Upper lobe of right lung (tissue), 1 donor: ENCODE measurements at regions not wholly inside any gene's neighbourhood (a gene's known extent, or its start where the extent isn't known, plus 50 kb on each side); places are given as distances from the start of the nearest gene placed in this dataset.

ENCODE experiments used
- ATAC-seq: fragments of 200-7000 bp; cut with Tn5 transposase; one replicate; pipeline ENCODE4 v1.9.1; 2020; ENCODE audit warnings: mild to moderate bottlenecking, moderate library complexity
- DNase-seq: peaks from one replicate; pipeline ENCODE4 v3.0.0-alpha.2; 2020
- H3K27ac ChIP-seq: fragments of 200-600 bp; one replicate; pipeline ENCODE4 v1.8.0; 2022
- H3K27me3 ChIP-seq: fragments of 200-600 bp; one replicate; pipeline ENCODE4 v1.8.0; 2022; ENCODE audit warnings: mild to moderate bottlenecking
- H3K36me3 ChIP-seq: fragments of 200-600 bp; one replicate; pipeline ENCODE4 v1.8.0; 2022
- H3K4me1 ChIP-seq: fragments of 200-600 bp; one replicate; pipeline ENCODE4 v1.8.0; 2022
- H3K4me3 ChIP-seq: fragments of 200-600 bp; one replicate; pipeline ENCODE4 v1.8.0; 2022; ENCODE audit warnings: mild to moderate bottlenecking
- H3K9me3 ChIP-seq: fragments of 200-600 bp; one replicate; pipeline ENCODE4 v1.8.0; 2022
- intact Hi-C: fragments of 100-400 bp; cut with DNase I; formaldehyde crosslinking; loops from one replicate; pipeline ENCODE4 v1.11.0; 2022
- TF ChIP-seq, protein P1 (sequence below): fragments of 200-600 bp; IDR thresholded peaks from one replicate; pipeline ENCODE4 v1.8.0; 2022; ENCODE audit warnings: antibody characterized with exemption
- donor health status: DM: no; HTN: yes; CAD: no; lungs with severe emphysema.

DNA sequence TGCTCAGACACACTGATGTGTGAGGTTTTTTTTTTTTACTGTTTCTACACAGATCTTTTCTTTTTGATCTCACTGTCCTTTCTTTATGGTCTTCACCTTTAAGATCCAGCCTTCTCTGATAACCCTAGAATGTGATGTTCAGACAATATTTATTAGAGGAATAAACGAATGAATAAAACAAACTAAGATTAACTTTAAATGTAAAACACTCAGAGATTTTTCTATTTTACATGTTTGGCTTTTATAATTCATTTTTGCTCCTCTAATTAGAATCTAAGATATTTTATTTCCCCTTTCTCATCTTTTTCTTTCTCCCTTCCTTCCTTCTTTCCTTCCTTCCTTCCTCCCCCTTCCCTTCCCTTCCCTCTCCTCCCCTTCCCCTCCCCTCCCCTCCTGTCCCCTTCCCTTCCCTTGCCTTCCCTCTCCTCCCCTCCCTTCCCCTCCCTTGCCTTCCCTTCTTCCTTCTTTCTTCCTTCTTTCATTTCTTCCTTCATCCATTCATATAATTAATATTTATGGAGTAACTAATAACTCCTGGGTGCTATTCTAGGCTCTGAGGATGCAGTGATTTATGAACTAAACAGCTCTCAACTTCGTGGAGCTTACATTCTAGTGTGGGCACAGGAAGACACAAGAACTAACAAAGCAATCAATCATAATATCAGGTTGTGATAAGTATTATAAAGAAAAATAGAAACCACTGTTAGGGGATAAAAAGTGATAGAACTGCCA, 133.5 kb upstream of the TSHZ2 start:
- Histone ChIP-seq H3K4me3 (no peak overlapping the region), H3K9me3 (no peaks in the 10 kb centered on the region), H3K27ac (no peak overlapping the region), H3K27me3 (no peaks in the 10 kb centered on the region), H3K36me3 (no peaks in the 10 kb centered on the region), H3K4me1 (no peaks in the 10 kb centered on the region)
- TF ChIP-seq, protein P1, sequence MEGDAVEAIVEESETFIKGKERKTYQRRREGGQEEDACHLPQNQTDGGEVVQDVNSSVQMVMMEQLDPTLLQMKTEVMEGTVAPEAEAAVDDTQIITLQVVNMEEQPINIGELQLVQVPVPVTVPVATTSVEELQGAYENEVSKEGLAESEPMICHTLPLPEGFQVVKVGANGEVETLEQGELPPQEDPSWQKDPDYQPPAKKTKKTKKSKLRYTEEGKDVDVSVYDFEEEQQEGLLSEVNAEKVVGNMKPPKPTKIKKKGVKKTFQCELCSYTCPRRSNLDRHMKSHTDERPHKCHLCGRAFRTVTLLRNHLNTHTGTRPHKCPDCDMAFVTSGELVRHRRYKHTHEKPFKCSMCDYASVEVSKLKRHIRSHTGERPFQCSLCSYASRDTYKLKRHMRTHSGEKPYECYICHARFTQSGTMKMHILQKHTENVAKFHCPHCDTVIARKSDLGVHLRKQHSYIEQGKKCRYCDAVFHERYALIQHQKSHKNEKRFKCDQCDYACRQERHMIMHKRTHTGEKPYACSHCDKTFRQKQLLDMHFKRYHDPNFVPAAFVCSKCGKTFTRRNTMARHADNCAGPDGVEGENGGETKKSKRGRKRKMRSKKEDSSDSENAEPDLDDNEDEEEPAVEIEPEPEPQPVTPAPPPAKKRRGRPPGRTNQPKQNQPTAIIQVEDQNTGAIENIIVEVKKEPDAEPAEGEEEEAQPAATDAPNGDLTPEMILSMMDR: no peak
- ATAC-seq (no peak), DNase-seq (no peak)
- intact Hi-C loops: no loop called here

DNA sequence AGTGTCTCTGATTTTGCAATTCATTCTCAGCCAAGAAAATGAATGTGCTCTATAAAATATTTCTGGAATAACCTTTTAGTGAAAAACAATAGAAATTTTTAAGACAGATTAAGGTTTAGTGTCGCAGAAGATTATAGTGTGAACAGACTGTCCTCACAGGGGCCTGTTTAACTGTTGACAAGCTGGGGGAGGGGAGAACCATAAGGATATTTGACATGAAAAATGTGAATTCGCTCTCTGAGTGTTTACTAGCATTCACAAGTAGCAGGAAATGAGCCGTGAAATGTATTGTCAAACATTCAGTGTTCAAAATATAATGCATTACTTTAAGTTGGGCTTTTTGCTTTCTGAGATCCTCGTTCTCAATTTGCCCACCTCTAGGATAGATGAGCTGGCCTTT, 134.8 kb upstream of the TSHZ2 start:
- Histone ChIP-seq H3K27me3 (no peaks in the 10 kb centered on the region), H3K4me3 (no peak overlapping the region), H3K4me1 (no peaks in the 10 kb centered on the region), H3K9me3 (no peaks in the 10 kb centered on the region), H3K27ac (no peak overlapping the region), H3K36me3 (no peaks in the 10 kb centered on the region)
- ATAC-seq (no peak), DNase-seq (no peak)
- TF ChIP-seq, protein P1: no peak
- intact Hi-C loops: no loop called here

DNA sequence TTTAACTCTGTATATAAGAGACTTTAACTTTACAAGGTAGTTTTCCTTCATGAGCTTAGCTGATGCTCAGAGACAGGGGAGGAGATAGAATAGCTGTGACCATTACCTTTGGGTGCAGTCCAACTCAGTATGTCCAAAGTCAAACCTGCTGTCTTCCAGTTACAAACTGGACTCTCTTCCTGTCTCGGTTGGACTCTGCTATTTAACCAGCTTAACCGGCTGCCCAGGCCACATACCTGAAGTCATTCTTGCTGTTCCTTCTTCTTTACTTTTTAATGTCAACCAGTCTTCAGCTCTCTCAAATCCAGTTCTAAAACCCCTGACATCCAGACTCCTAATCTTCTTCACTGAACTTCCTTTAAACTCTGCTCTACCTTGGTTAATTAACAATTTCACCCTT, 138.3 kb upstream of the TSHZ2 start:
- ATAC-seq: no peak
- Histone ChIP-seq H3K4me1 (no peaks in the 10 kb centered on the region), H3K27ac (no peak overlapping the region), H3K4me3 (no peak overlapping the region), H3K36me3 (no peaks in the 10 kb centered on the region), H3K9me3 (peaks cover 11% of the 10 kb centered on the region), H3K27me3 (no peaks in the 10 kb centered on the region)
- DNase-seq: no peak
- TF ChIP-seq, protein P1: no peak
- intact Hi-C loops: no loop called here

DNA sequence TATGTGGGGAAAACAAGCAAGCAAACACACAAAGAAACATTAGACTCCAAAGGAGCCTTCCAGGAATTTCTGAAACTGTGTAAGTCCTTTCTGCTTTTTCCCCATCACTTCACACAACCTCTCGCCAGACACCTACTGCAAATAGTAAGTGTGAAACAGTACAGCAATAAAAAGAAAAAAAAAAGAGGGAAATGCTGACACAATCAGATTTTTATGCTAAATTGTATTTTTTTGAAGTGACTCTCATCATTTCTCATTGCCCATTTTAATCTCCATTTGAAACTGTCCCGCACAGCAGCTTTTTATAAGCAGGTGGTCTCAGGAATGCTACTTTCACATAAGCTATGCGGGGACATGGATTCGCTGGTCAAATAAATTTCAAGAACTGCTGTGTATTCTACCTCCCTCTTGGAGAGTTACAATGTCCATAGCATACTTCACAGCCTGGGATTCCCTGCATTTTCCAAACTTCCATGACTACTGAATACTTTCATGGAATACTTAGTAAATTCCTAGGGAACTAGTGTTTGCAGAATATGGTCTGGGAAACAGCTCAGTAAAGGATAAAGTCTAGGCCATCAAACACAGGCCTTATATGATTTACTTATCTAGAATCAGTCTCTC, 139.9 kb upstream of the TSHZ2 start:
- DNase-seq: no peak
- Histone ChIP-seq H3K4me1 (no peaks in the 10 kb centered on the region), H3K36me3 (no peaks in the 10 kb centered on the region), H3K27me3 (no peaks in the 10 kb centered on the region), H3K27ac (no peak overlapping the region), H3K4me3 (no peak overlapping the region), H3K9me3 (peaks cover 11% of the 10 kb centered on the region)
- TF ChIP-seq, protein P1: no peak
- intact Hi-C loops: no loop called here
- ATAC-seq: no peak

DNA sequence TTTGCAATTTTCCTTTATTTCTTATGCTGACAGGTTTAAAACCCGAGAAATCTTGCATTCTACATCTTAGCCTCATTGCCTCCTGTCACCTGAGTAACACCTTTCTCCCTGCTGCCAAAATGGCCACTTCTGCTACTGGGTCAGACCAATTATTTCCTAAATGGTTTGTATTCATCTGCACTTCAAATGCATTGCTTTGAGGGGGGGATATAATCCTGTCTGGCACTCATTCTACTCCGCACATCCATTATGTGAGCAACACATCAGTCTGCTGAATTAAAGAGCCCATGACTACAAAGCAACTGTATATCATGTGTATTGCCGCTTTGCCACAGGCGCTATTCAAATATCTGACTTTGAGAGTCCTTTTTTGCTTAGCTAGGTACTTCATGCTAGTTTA, 141.6 kb upstream of the TSHZ2 start:
- H3K27me3 ChIP-seq: no peaks in the 10 kb centered on the region
- H3K27ac ChIP-seq: no peak overlapping the region
- ATAC-seq (no peak), DNase-seq (no peak)
- TF ChIP-seq, protein P1: no peak
- no peaks in the 10 kb centered on the region for H3K36me3 ChIP-seq
- H3K9me3 ChIP-seq: peaks cover 11% of the 10 kb centered on the region
- intact Hi-C loops: no loop called here
- no peaks in the 10 kb centered on the region for H3K4me1 ChIP-seq
- H3K4me3 ChIP-seq: no peak overlapping the region
